ENCODE measurements at regions not wholly inside any gene's neighbourhood (a gene's known extent, or its start where the extent isn't known, plus 50 kb on each side); places are given as distances from the start of the nearest gene placed in this dataset.
A peak's percentile ranks its signal among the peaks of the same experiment; 100 is the strongest.

DNA sequence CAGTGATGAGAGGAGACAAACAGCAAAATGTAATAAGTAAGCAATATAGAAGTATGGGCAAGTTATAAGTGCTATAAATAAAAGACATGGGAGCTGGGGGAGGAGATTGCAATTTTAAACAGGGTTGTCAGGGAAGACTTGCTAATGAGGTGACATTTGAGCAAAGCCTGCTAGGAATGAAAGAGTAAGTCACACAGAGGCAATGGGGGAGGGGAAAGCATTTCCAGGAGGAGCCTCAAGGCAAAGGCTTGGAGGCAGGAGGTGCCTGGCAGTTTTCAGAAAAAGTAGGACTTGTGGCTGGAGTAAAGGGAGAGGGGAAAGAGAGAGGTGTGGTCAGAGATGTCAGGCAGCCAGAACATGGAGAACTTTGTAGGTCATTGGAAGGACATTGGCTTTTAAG lies 124.4 kb upstream of the NMUR2 start:
- no peak for DNase-seq

DNA sequence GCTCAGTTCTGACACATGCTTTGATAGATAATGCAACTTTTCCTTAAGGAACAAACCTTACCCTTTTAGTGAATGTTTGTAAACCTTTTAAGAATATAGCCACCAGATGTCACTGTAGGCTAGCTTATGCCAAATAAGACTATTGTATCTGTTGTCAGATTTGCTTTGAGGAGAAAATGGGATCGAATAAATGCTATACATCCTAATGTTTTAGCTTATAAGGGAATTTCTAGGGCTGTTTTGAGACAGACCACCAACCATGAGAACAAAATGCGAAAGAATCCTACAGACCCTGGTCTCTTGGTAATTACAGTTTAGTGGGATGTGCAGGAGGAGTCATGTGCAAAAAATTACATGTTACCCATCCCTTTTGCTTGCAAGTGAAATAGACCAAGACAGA lies 127.6 kb upstream of the NMUR2 start:
- peak; percentile 60 for DNase-seq

DNA sequence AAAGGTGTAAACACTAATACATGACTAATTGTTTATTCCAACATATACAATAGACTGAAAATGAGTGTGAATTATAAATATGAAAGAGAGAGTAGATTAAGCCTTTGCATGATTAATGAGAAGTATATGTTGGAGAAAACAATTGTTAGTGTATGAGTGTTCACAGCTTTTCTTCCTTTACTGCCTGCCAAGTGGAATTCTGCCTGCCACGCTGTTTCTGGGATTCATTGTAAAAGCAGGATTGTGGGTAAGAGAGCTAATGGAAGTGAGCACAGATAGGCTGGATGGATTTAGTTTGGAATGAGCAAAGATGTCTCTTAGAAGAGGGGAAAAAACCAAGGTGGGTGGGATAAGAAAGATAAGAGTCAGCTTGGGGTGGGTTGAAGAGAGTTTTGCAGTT lies 129.6 kb upstream of the NMUR2 start:
- DNase-seq = no peak

DNA sequence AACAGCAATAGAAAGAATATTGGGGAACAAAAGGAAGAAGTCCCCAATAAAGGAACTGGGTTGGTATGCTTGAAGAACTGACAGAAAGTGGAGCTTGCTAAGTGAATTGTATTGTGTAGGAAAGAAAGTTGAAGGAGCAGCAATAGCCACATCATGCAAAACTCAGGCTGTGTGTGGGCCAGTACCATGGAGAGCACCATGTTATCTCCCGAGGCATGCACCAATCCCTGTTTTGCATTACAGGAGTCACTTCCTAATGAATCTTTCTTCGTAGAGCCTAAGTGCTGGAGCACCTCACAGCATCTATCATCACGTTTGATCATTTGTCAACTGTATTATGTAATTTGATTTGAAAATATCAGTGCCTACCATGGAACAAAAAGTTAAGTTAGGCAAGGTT lies 137.7 kb upstream of the NMUR2 start:
- no peak for DNase-seq

DNA sequence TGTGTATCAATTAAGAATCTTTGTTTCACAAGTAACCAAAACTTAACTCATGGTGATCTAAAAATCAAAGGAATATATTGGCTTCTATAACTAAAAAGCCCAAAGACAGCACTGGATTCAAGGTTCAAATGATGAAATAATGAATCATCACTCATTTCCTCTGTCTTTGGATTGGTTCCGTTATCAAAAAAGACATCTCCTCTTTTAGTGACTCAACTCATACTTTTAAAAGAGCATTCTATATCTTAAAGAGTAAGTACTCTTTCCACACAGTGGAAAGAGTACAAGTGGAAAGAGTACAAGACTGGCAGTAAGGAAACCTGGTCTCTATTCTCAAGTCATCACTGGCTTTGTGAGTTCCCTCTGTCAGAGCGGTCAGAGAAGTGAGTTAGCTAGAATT lies 141.4 kb upstream of the NMUR2 start:
- no peak for DNase-seq

DNA sequence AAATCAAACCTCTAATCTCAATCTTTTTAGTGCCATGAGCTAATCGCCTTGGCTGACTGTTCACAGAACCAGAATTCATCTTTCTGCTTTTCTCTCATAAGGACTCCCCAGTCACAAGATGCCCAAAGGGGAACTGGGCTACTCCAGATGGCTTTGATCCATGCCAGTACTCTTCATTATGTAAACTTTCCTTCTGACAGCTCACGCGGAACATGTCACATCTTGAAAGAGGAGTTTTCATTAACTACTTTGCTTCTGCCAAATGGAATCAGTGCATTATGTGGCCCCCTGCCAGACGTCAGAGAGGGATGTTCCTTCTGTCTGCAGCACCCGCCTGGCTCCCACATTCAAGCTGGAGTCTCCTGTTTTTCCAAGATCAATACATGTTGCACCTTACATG lies 142.1 kb upstream of the NMUR2 start:
- peak; percentile 98 for DNase-seq

DNA sequence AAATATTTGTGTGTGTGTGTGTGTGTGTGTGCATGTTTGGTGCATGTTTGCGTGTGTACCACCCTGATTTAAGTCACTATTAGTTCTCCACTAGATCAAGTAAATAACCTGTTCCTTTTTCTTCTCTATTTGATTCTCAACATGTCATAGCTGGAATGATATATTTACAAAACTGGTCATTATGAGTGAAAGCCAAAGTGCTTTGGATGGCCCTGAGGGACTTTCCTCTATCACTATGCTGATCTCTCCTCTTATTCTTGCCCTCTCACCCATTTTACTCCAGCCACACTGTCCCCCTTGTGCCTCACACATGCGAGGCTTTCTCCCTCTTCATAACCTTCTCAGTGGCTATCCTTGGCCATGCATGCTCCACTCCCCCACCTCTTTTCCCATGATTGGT lies 144.6 kb upstream of the NMUR2 start:
- DNase-seq = no peak

DNA sequence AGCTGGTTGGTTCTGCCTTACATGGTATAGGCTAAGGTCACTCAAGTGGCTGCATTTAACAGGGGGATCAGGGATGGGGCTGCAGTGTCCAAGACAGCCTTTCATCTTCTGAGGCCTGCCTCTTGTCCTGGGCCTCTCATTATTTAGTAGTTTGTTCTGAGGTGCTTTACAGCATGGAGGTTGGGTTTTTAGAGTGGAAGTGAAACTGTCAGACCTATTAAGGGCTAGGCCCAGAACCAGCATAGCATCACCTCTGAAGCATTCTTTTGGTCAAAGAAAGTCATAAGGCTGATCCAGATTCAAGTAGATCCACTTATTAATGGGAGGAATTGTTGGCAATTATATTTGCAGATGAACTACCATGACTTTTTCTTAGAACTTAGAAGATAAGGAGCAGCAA lies 146.0 kb upstream of the NMUR2 start:
- DNase-seq = no peak

DNA sequence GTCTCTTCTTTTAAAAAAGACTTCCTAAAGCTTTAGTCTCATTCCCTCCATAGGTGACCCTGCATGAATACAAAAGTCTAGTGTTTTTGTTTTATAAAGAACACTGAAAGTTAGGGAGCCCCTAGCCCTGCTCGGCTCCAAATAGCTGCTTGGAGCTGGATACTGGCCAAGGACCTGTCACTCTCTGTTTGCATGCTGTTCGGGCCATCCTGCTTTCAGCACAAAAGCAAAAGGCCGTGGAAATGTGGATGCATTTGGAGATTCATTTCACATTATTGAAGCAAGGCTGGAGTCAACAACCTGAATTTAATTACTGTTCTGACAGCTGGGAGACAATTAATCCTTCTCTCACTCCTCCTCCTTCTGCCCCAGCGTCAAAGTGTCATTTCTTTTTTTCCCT lies 151.7 kb upstream of the NMUR2 start:
- DNase-seq = peak; percentile 94

DNA sequence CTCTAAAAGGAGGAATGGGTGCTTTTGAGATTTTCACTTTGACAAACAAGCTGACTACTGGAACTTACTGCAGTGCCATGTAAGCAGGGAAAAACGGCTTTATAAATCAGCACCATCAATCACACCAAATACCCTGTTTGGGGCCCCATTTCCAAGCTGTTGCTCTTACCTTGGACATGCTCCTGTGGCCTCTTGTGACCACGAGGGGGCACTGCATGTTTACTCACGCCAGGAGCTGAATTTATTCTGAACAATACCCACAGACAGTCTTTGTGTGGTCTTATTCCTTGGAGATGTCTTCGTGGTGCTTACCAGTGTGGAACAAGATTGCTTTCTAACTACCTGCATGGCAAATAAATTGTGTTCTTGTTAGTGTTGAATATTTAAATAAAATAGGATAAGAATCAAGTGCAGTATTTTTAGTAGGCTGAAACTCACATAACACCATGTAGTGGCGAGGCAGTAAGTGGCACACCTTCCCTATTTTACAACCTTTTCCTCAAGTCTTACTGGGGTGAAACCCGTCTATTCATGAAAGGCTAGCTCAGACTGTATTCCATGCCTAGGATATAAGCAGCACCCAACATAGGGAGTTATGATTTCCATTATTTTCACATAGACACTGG lies 155.5 kb upstream of the NMUR2 start:
- DNase-seq = peak; percentile 62

DNA sequence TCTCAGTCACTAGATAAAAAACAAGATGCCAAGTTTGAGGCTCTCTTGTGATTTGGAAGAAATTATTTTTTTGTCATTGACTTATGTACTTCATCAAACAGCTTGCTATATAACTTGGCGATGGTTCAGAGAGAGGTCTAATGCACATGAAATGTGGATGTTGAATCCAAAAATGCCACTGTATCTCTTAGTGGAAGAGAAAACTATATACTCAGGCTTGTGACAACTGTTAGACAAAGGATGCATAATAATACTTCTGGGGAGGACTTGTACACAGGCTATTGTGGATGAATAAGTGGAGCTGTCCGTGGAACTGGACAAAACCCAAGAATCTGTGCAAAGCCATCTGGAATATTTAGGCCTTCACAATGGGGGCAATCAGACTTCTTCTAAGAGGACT lies 162.9 kb upstream of the NMUR2 start:
- peak; percentile 93 for DNase-seq

DNA sequence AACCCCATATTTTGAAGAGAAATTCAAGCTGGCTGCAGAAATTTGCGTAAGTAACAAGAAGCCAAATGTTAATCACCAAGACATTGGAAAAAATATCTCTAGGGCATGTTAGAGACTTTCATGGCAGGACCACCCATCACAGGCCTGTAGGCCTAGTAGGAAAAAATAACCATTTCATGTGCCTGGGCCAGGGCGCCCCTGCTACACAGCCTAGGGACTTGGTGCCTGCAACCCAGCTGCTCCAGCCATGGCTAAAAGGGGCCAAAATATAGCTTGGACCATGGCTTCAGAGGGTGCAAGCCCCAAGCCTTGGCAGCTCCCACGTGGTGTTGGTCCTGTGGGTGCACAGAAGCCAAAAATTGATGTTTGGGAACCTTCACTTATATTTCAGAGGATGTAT lies 167.7 kb upstream of the NMUR2 start:
- DNase-seq = no peak

DNA sequence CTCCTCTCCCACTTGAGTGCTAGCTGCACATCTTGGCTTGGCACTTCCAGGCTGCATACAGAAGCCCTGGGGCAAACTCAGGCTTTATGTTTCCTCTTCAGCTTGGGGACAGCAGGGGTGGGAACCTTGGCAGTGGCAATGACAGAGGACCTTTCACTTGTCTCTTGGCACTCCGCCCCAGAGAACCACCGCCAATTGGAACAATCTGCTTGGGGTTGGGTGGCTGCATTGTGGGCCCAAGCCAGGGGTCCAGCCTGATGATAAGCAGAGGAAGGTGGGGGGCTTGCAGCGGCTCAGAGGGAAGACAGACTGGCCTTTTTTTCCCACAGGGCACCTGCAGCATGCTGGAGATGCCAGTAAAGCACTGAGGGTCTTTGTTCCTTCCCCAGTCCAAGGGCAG lies 179.0 kb upstream of the NMUR2 start:
- peak; percentile 1 for DNase-seq

DNA sequence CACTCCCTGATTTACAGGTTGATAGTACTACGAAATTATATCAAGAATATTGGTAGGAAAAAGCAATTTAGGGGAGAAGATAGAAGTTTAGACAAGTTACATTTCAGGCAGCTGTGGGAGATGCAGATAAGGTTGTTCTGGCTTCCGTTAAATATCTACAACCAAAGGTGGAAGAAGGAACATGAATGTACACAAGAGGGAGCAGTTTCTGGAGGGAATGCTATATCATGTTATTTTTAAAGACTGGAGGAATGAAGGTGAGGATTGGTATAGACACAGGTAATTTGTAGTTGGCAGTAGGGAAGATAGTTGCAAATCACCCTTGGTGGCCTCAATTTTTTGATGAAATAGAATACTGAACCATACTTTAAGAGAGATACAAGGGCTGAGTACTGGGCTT lies 187.3 kb upstream of the NMUR2 start:
- no peak for DNase-seq

DNA sequence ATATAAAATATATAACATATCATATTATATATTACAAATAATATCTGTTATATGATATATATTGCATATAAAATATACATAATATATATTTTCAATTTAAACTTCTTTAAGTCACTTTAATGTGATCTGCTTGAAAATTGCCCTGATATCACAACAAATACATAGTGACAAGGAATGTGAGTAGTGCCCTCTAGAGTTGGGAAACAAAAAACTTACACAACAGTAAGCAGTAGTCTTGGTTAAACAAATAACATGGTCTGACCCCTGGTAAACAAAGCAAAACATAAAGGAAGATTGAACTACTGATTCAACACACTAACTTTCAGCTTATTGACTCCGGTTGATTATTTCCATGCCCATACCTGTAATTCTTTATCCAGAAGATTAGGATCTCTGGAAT lies 188.3 kb upstream of the NMUR2 start:
- no peak for DNase-seq

DNA sequence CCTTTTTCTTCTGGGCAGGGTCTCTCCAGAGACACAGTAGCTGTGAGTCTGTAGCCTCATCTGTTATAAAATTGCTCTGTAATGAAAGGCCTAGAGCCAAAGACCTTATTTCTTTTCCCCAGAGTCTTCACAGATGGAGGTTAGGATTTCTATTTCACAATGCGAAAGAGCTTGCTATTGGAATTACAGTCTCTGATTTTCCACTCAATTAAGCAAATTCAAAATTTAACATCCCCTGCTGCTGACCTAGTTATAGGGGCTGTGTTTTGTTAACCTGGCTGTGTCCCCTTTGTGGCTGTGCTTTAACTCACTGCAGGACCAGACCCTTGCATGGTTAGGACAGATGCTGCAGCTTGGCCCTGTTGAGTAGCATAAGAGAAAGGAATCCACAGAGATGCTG lies 190.3 kb upstream of the NMUR2 start:
- peak; percentile 90 for DNase-seq

DNA sequence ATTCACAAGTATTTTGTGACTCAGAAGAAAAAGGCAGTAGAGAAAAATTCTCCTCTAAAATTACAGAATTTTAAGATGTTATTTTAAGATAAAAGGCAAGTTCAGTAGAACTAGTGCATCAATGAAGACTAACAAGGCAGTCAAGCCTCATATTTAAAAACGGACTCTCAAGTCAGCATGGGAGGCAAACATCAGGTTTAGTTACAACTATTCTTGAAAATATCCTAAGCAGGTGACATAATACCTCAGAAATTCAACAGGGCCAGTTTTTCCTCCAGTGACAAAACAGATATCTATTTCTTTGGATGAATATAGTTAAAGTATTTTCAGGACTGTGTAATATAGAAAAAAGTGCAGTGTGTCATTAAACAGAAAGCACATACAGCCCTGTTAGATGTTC lies 194.0 kb upstream of the NMUR2 start:
- no peak for DNase-seq

DNA sequence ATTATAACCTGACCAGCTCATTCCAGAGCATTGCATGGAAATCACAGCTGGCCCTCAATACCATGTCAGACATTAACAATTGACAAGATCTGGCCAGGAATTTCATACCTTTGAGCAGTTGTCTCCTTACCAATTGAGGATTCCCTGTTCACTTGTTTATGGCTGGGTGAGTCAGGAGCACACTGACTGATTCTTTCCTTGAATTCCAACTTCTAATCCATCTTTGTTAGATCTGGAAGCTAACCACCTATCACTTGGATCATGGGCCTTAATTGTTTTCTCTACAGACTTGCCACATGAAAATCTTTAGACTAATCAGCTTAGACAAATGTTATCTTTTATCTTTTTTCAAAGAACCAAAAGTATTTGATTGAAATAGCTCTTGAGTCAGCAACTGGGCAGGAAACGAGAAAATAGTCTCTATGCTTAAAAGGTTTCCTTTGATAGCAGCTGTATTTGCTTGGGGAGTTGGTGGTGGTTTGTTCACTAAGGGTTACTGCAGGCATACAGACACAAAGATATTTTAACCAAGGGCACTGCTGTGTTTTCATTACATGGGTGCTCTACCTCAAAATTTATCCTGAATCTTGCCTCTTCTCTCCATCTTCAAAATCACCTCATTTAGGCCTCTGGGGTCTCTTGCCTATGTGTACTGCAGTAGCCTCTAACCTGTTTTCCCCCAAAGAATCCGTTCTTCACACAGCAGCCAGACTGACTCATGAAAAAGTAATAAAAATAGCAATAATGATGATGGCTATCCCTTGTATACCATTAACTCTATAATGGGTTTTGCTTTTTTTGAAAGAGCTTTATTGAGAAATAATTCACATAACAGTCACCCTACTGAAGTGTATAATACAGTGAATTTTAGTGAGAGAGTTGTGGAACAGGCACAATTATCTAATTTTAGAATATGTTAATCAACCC lies 197.0 kb upstream of the NMUR2 start:
- DNase-seq = no peak

DNA sequence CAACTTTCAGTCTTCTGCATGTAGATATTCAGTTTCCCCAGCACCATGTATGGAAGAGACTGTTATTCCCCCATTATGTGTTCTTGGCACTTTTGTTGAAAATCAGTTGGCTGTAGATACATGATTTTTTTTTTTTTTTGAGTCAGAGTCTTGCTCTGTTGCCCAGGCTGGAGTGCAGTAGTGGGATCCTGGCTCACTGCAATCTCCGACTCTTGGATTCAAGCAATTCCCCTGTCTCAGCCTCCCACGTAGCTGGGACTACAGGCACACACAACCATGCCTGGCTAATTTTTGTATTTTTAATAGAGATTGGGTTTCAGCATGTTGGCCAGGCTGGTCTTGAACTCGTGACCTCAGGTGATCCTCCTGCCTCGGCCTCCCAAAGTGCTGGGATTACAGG lies 201.0 kb upstream of the NMUR2 start:
- DNase-seq = peak; percentile 36

DNA sequence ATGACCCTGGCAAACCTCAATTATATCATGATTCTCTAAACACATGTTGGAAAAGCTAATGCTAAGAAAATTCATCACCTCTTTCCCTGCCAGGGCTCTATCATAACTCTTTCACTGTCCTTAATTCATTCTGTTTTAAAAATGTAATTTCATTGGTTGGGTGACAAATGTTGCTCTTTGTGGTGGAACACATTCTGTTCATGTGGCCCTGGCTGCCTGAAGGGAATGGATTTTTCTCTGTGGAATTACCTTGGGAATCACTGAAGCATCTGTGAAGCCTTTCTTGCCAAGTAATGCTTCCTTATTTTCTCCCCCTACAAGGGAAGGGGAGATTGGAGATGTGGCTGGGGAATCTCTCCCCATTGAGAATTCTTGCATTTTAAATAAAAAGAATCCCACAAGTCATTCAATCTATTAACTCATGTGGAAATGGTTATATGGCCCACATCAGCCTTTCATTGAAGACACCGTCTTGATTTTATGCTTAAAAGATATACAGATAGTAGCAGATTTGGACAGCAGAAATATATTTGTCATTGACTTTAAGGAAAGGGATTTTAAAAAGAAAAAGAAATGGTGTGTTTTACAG lies 201.8 kb upstream of the NMUR2 start:
- DNase-seq = peak; percentile 78

DNA sequence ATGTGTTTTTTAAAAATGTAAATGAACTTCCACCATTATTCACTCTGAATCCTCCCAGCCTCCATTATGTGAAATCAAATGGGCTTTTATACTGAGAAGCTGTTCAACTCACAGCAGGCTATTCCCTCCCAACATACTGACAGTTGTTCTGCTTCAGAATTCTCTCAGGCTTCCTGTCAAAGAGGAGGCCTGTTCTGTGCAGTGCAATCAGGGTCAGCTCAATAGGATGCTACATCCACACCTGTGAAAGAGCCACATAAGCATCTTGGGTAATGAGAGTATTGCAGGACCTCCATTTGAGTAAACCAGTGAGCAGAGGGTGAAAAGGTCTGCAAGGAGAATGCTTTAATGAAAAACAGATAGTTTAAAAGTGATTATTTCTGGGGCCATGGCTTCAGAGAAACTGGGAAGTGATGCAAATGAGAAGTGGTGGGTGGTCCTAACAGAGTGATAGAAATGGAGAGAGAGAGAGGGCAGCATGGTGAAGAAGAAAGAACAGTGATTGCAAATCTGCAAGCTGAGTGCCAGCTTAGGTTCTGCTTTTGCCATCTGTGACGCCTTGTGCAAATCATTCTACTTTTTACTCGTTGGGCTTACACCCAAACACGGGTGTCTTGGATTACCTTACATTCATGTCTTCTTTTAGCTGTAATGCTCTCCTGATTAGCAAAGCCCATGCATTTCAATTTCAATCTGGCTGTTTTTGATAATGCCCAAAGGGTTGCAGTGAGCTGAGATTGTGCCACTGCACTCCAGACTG lies 202.5 kb upstream of the NMUR2 start:
- no peak for DNase-seq

DNA sequence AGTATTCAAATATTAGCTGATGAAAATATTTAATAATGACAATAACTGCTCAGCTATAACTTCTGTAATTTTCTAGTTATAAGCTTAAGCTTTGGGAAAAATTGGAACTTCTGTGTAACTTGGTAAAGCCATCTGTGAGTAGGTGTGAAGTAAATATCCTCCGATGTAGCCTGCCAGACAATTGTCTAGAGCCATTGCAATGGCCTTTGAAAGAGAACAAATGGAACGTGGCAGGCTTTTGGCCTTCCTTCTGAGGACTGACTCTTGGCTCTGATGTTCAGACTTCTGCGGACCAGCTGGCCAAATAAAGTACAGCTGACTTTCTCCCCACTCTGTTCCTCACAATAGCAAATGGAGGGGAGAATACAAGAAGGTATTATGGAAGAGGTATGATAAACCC lies 203.4 kb upstream of the NMUR2 start:
- DNase-seq = peak; percentile 20

DNA sequence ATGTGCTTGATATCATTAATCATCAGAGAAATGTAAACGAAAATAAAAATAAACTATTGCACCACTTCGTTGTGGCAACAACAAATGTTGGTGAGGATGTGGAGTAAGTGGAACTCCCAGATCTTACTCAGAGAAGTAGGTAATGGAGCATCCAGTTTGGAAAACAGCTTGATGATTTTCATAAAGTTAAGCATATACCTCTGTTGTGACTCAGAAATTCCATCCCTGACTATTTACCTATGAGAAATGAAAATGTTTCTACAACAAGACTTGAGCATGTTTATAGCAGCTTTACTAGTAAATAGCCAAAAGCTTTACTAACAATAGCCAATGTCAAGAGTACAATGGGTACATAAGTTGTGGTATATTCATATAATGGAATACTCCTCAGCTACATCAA lies 214.7 kb upstream of the NMUR2 start:
- DNase-seq = no peak

DNA sequence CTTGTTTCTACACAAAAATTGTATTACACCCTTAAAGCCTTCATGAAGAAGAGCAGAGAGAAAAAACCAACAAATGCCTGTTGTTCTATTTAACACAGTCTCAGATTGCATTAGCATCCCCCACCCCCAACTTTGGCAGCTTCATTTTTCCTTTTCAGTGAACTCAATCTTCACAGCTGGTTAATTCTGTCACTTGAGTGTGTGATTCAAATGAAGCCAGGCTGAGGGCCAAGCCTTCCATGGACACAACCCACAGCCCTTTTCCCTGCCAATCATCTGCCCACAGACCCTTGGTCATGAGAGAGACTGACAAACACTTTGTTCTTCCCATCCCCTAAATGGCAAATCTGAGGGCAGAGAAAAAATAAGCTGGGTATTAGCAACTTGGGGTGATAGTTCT lies 217.5 kb upstream of the NMUR2 start:
- DNase-seq = peak; percentile 77

Data from NCI-H446 treated with DMSO at 0.1 percent for 48 hours (cell line).